Neural progenitor cell (in vitro differentiated cells): ENCODE measurements at regions not wholly inside any gene's neighbourhood (a gene's known extent, or its start where the extent isn't known, plus 50 kb on each side); places are given as distances from the start of the nearest gene placed in this dataset.
A peak's percentile ranks its signal among the peaks of the same experiment; 100 is the strongest.

Experiments used
- DNase-seq: peaks from one replicate; pipeline ENCODE4 v3.0.0-alpha.2; 2016; ENCODE audit warnings: low spot score
- H2AFZ ChIP-seq: fragments of 200-600 bp; sonication (generic); replicated peaks from 2 replicates; pipeline ENCODE4 v1.6.1; 2016; ENCODE audit warnings: antibody characterized with exemption
- H3F3A ChIP-seq: fragments of 200-600 bp; sonication (generic); 2 replicates; pipeline ENCODE4 v1.6.1; 2016; ENCODE audit warnings: antibody characterized with exemption, low read depth
- H3K27ac ChIP-seq: fragments of 200-600 bp; sonication (generic); 2 replicates; pipeline ENCODE4 v1.5.1; 2016; ENCODE audit warnings: mild to moderate bottlenecking
- H3K27me3 ChIP-seq: fragments of 200-600 bp; sonication (generic); 2 replicates; pipeline ENCODE4 v1.6.1; 2016; ENCODE audit warnings: mild to moderate bottlenecking, moderate library complexity
- H3K36me3 ChIP-seq: fragments of 200-600 bp; sonication (generic); 2 replicates; pipeline ENCODE4 v1.5.1; 2016
- H3K4me1 ChIP-seq: fragments of 200-600 bp; sonication (generic); 2 replicates; pipeline ENCODE4 v1.6.1; 2016; ENCODE audit warnings: mixed run types
- H3K4me2 ChIP-seq: fragments of 200-600 bp; sonication (generic); 2 replicates; pipeline ENCODE4 v1.6.1; 2016
- H3K4me3 ChIP-seq: fragments of 200-600 bp; sonication (generic); 2 replicates; pipeline ENCODE4 v1.5.1; 2016
- H3K79me2 ChIP-seq: fragments of 200-600 bp; sonication (generic); 2 replicates; pipeline ENCODE4 v1.6.1; 2016; ENCODE audit warnings: low read depth
- H3K9ac ChIP-seq: fragments of 200-600 bp; sonication (generic); 2 replicates; pipeline ENCODE4 v1.6.1; 2016
- H3K9me3 ChIP-seq: fragments of 200-600 bp; sonication (generic); 2 replicates; pipeline ENCODE4 v1.5.1; 2016; ENCODE audit warnings: low read depth
- H4K20me1 ChIP-seq: fragments of 200-600 bp; sonication (generic); 2 replicates; pipeline ENCODE4 v1.6.1; 2016; ENCODE audit warnings: low read depth
- H3K27ac Mint-ChIP-seq: 3 replicates; pipeline ENCODE4 v1.8.0; 2021; ENCODE audit warnings: mixed read lengths
- H3K27me3 Mint-ChIP-seq: 2 replicates; pipeline ENCODE4 v1.8.0; 2022; ENCODE audit warnings: low read depth, mild to moderate bottlenecking, inconsistent platforms, moderate library complexity, mixed read lengths; ENCODE audit not compliant: insufficient read depth
- H3K36me3 Mint-ChIP-seq: 3 replicates; pipeline ENCODE4 v1.8.0; 2021; ENCODE audit warnings: mixed read lengths
- H3K4me1 Mint-ChIP-seq: 3 replicates; pipeline ENCODE4 v1.8.0; 2021; ENCODE audit warnings: mixed read lengths
- H3K4me3 Mint-ChIP-seq: 3 replicates; pipeline ENCODE4 v1.8.0; 2021; ENCODE audit warnings: mild to moderate bottlenecking, moderate library complexity, mixed read lengths
- H3K9me3 Mint-ChIP-seq: 3 replicates; pipeline ENCODE4 v1.8.0; 2020; ENCODE audit warnings: mixed read lengths
- CTCF ChIP-seq: fragments of 200-600 bp; sonication (generic); IDR thresholded peaks from 2 replicates; pipeline ENCODE4 v1.5.1; 2017; ENCODE audit warnings: antibody characterized with exemption, mild to moderate bottlenecking
- EZH2 ChIP-seq: fragments of 200-600 bp; sonication (generic); IDR thresholded peaks from 2 replicates; pipeline ENCODE4 v1.6.1; 2017; ENCODE audit warnings: antibody characterized with exemption, mild to moderate bottlenecking, moderate library complexity
- EZH2phosphoT487 ChIP-seq: fragments of 200-600 bp; sonication (generic); IDR thresholded peaks from 2 replicates; pipeline ENCODE4 v1.6.1; 2017; ENCODE audit warnings: antibody characterized with exemption

GRCh38 chr3:88209356-88209755, 59.6 kb downstream of the C3orf38 start:
- TF ChIP-seq EZH2 (no peak), CTCF (no peak), EZH2phosphoT487 (no peak)
- no peaks in the 10 kb centered on the region for H3K79me2 ChIP-seq
- no peaks in the 10 kb centered on the region for H3K36me3 ChIP-seq
- no peaks in the 10 kb centered on the region for H3K9me3 ChIP-seq
- H3K9ac ChIP-seq, result no peak overlapping the region
- H3K4me1 ChIP-seq, result no peaks in the 10 kb centered on the region
- H3K4me2 ChIP-seq, result no peak overlapping the region
- Mint-ChIP-seq H3K4me1 (no peaks in the 10 kb centered on the region), H3K36me3 (no peaks in the 10 kb centered on the region), H3K27me3 (peaks cover 2% of the 10 kb centered on the region), H3K4me3 (no peak overlapping the region), H3K9me3 (peaks cover 4% of the 10 kb centered on the region), H3K27ac (no peak overlapping the region)
- H3K4me3 ChIP-seq, result no peak overlapping the region
- DNase-seq, result no peak
- H3K27me3 ChIP-seq, result no peaks in the 10 kb centered on the region
- no peak overlapping the region for H2AFZ ChIP-seq
- no peaks in the 10 kb centered on the region for H3F3A ChIP-seq
- no peaks in the 10 kb centered on the region for H4K20me1 ChIP-seq
- H3K27ac ChIP-seq, result no peak overlapping the region

- H3K9me3 Mint-ChIP-seq, result peaks cover 3% of the 10 kb centered on the region
- Histone ChIP-seq H3K9me3 (no peaks in the 10 kb centered on the region), H3K9ac (no peak overlapping the region), H3K27ac (no peak overlapping the region), H3K4me1 (no peaks in the 10 kb centered on the region), H4K20me1 (no peaks in the 10 kb centered on the region), H3K4me2 (no peak overlapping the region), H3K27me3 (no peaks in the 10 kb centered on the region), H3F3A (no peaks in the 10 kb centered on the region), H3K4me3 (no peak overlapping the region), H2AFZ (no peak overlapping the region), H3K36me3 (no peaks in the 10 kb centered on the region), H3K79me2 (no peaks in the 10 kb centered on the region)
- H3K36me3 Mint-ChIP-seq, result no peaks in the 10 kb centered on the region
- H3K27me3 Mint-ChIP-seq, result peaks cover 2% of the 10 kb centered on the region
- H3K4me3 Mint-ChIP-seq, result no peak overlapping the region
- DNase-seq, result no peak
- TF ChIP-seq CTCF (no peak), EZH2phosphoT487 (no peak)
- H3K4me1 Mint-ChIP-seq, result no peaks in the 10 kb centered on the region
- no peak overlapping the region for H3K27ac Mint-ChIP-seq
Measured at GRCh38 chr3:88211096-88211890, 61.5 kb downstream of the C3orf38 start.

- DNase-seq, result peak; percentile 87
- Histone ChIP-seq H3K79me2 (no peaks in the 10 kb centered on the region), H3F3A (no peaks in the 10 kb centered on the region), H3K27me3 (no peaks in the 10 kb centered on the region), H3K4me2 (no peak overlapping the region), H3K4me3 (no peak overlapping the region), H3K9me3 (no peaks in the 10 kb centered on the region), H3K36me3 (no peaks in the 10 kb centered on the region), H2AFZ (peak overlapping the region; percentile 70), H3K9ac (no peak overlapping the region), H3K27ac (no peak overlapping the region), H3K4me1 (no peaks in the 10 kb centered on the region), H4K20me1 (no peaks in the 10 kb centered on the region)
- no peak overlapping the region for H3K4me3 Mint-ChIP-seq
- H3K27ac Mint-ChIP-seq, result no peak overlapping the region
- no peaks in the 10 kb centered on the region for H3K27me3 Mint-ChIP-seq
- H3K36me3 Mint-ChIP-seq, result no peaks in the 10 kb centered on the region
- TF ChIP-seq EZH2phosphoT487, result no peak
- peak; percentile 86 for TF ChIP-seq CTCF
- TF ChIP-seq EZH2, result no peak
- peaks cover 10% of the 10 kb centered on the region for H3K4me1 Mint-ChIP-seq
- no peaks in the 10 kb centered on the region for H3K9me3 Mint-ChIP-seq
Measured at GRCh38 chr3:88219138-88219792, 69.5 kb downstream of the C3orf38 start.
